Omental fat pad (tissue), 3 donors: ENCODE measurements at regions not wholly inside any gene's neighbourhood (a gene's known extent, or its start where the extent isn't known, plus 50 kb on each side); places are given as distances from the start of the nearest gene placed in this dataset.

Source experiments
- ATAC-seq: fragments of 150-250 bp; one replicate; pipeline ENCODE4 v1.9.1; 2016; ENCODE audit warnings: mild to moderate bottlenecking, moderate library complexity; ENCODE audit not compliant: low FRiP score
- DNase-seq: peaks from one replicate; pipeline ENCODE4 v3.0.0-alpha.2; 2019; ENCODE audit warnings: low spot score
- CTCF ChIP-seq, 3 donors: fragments of 450-650 bp; IDR thresholded peaks; one replicate each; pipeline ENCODE4 v1.5.1; 2016 to 2017; ENCODE audit warnings: antibody characterized with exemption in 3 of 3, mild to moderate bottlenecking in 3 of 3, moderate library complexity in 2 of 3

GRCh38 chr15:62809115-62809967 lies 233.2 kb upstream of the TPM1 start:
- ATAC-seq: no peak
- no peak for DNase-seq
- no peak for TF ChIP-seq CTCF (IDR thresholded peaks at IDR 0.05)

- DNase-seq: no peak
- no peak for ATAC-seq
- TF ChIP-seq CTCF (IDR thresholded peaks at IDR 0.05): no peak
Measured at GRCh38 chr15:62809968-62810260, 232.6 kb upstream of the TPM1 start.

GRCh38 chr15:62812515-62812835 lies 230.1 kb upstream of the TPM1 start:
- ATAC-seq (no peak), DNase-seq (no peak)
- no peak for TF ChIP-seq CTCF (IDR thresholded peaks at IDR 0.05)

- DNase-seq: no peak
- TF ChIP-seq CTCF (IDR thresholded peaks at IDR 0.05): no peak
- ATAC-seq: no peak
Measured at GRCh38 chr15:62816342-62817069, 226.0 kb upstream of the TPM1 start.

- ATAC-seq (no peak), DNase-seq (no peak)
Measured at GRCh38 chr15:62818691-62819090, 223.9 kb upstream of the TPM1 start.

GRCh38 chr15:62821384-62822131 lies 221.0 kb upstream of the TPM1 start:
- ATAC-seq (no peak), DNase-seq (no peak)
- TF ChIP-seq CTCF (IDR thresholded peaks at IDR 0.05): no peak

More at GRCh38 chr15:62818691-62819090, 223.9 kb upstream of the TPM1 start:
- no peak for TF ChIP-seq CTCF (IDR thresholded peaks at IDR 0.05)
